PFSK-1 (cell line): ENCODE measurements at regions not wholly inside any gene's neighbourhood (a gene's known extent, or its start where the extent isn't known, plus 50 kb on each side); places are given as distances from the start of the nearest gene placed in this dataset.

Experiments used
- FOXP2 ChIP-seq: optimal IDR thresholded peaks from 2 replicates; pipeline ENCODE3; 2011; ENCODE audit warnings: borderline replicate concordance, control low read depth, inconsistent platforms; ENCODE audit not compliant: insufficient read depth; ENCODE audit errors: extremely low read length, extremely low read depth
- POLR2AphosphoS5 ChIP-seq: IDR thresholded peaks from 2 replicates; pipeline ENCODE4 v1.6.1; 2012; ENCODE audit warnings: low read depth, mild to moderate bottlenecking, control low read depth, low read length, moderate library complexity
- REST ChIP-seq, 2 experiments: IDR thresholded peaks; 2 replicates each; pipeline versions ENCODE4 v1.6.1 to v1.8.0; 2011 to 2012; ENCODE audit warnings: low read depth in 2 of 2, low read length in 2 of 2, control low read depth in 1 of 2, inconsistent platforms in 1 of 2, mild to moderate bottlenecking in 1 of 2, moderate library complexity in 1 of 2; ENCODE audit not compliant: insufficient read depth in 1 of 2
- SIN3A ChIP-seq: IDR thresholded peaks from 2 replicates; pipeline ENCODE4 v1.6.1; 2012; ENCODE audit warnings: mild to moderate bottlenecking, low read length, moderate library complexity, borderline replicate concordance; ENCODE audit not compliant: insufficient read depth
- TAF1 ChIP-seq: IDR thresholded peaks from 2 replicates; pipeline ENCODE4 v1.6.1; 2012; ENCODE audit warnings: low read length, control low read depth, borderline replicate concordance; ENCODE audit not compliant: insufficient read depth

- no peak for TF ChIP-seq POLR2AphosphoS5
- TF ChIP-seq TAF1: no peak
- TF ChIP-seq REST (IDR thresholded peaks at IDR 0.05; ENCODE audit: insufficient read depth in 1 of 2, low read depth in 2 of 2, low read length in 2 of 2): no peak
- TF ChIP-seq FOXP2: no peak
- no peak for TF ChIP-seq SIN3A
Observed at GRCh38 chr21:39012326-39013230, 170.7 kb downstream of the PSMG1 start.

- no peak for TF ChIP-seq FOXP2
- no peak for TF ChIP-seq POLR2AphosphoS5
- TF ChIP-seq TAF1: no peak
- TF ChIP-seq REST (IDR thresholded peaks at IDR 0.05; ENCODE audit: insufficient read depth in 1 of 2, low read depth in 2 of 2, low read length in 2 of 2): no peak
- no peak for TF ChIP-seq SIN3A
Observed at GRCh38 chr21:39011911-39012310, 171.3 kb downstream of the PSMG1 start.

GRCh38 chr21:39010629-39011404, 172.4 kb downstream of the PSMG1 start:
- TF ChIP-seq TAF1: no peak
- TF ChIP-seq FOXP2: no peak
- no peak for TF ChIP-seq REST (IDR thresholded peaks at IDR 0.05; ENCODE audit: insufficient read depth in 1 of 2, low read depth in 2 of 2, low read length in 2 of 2)
- no peak for TF ChIP-seq POLR2AphosphoS5
- TF ChIP-seq SIN3A: no peak

GRCh38 chr21:39009587-39010225, 173.5 kb downstream of the PSMG1 start:
- no peak for TF ChIP-seq FOXP2
- no peak for TF ChIP-seq POLR2AphosphoS5
- no peak for TF ChIP-seq SIN3A
- TF ChIP-seq TAF1: no peak
- no peak for TF ChIP-seq REST (IDR thresholded peaks at IDR 0.05; ENCODE audit: insufficient read depth in 1 of 2, low read depth in 2 of 2, low read length in 2 of 2)
